Uterus (tissue), 2 donors: ENCODE measurements at regions not wholly inside any gene's neighbourhood (a gene's known extent, or its start where the extent isn't known, plus 50 kb on each side); places are given as distances from the start of the nearest gene placed in this dataset.

Experiments used
- POLR2A ChIP-seq, 2 donors: fragments of 450-650 bp; IDR thresholded peaks; one replicate each; pipeline ENCODE4 v1.6.1; 2016; ENCODE audit warnings: antibody characterized with exemption in 2 of 2, mild to moderate bottlenecking in 1 of 2, moderate library complexity in 1 of 2
- TF ChIP-seq, protein P1 (sequence below), 4 experiments: fragments of 200-600 bp in 2 of 4; fragments of 450-650 bp in 2 of 4; sonication (generic) in 2 of 4; IDR thresholded peaks; one replicate each; pipeline ENCODE4 v1.5.1; 2016 to 2019; ENCODE audit warnings: antibody characterized with exemption in 4 of 4, mild to moderate bottlenecking in 2 of 4, moderate library complexity in 1 of 4

DNA sequence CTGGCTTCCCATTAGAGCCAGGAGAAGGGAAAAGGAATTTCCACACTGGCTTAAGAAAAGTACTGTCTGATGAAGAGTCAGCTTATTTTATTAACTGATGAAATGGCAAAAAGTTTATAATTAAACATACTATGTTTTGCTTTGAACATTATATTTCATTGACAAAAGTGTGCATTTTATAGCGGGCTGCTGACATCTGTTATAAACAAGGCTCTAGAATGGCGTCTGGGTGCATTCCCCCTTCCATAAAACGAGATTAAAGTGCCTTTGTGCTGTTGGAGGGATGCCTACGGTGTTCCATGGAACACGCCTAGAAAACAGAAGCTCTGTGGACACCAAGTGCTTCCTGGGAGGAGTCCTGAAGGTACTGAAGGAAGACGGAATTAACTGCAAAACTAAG lies 220.2 kb downstream of the SNX10 start:
- TF ChIP-seq, protein P1, sequence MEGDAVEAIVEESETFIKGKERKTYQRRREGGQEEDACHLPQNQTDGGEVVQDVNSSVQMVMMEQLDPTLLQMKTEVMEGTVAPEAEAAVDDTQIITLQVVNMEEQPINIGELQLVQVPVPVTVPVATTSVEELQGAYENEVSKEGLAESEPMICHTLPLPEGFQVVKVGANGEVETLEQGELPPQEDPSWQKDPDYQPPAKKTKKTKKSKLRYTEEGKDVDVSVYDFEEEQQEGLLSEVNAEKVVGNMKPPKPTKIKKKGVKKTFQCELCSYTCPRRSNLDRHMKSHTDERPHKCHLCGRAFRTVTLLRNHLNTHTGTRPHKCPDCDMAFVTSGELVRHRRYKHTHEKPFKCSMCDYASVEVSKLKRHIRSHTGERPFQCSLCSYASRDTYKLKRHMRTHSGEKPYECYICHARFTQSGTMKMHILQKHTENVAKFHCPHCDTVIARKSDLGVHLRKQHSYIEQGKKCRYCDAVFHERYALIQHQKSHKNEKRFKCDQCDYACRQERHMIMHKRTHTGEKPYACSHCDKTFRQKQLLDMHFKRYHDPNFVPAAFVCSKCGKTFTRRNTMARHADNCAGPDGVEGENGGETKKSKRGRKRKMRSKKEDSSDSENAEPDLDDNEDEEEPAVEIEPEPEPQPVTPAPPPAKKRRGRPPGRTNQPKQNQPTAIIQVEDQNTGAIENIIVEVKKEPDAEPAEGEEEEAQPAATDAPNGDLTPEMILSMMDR (IDR thresholded peaks at IDR 0.05), result no peak
- no peak for TF ChIP-seq POLR2A (IDR thresholded peaks at IDR 0.05)
